LNCaP clone FGC (cell line): ENCODE measurements at regions not wholly inside any gene's neighbourhood (a gene's known extent, or its start where the extent isn't known, plus 50 kb on each side); places are given as distances from the start of the nearest gene placed in this dataset.

ENCODE experiments used
- DNase-seq: peaks from one replicate; pipeline ENCODE4 v3.0.0-alpha.2; 2011; ENCODE audit warnings: low read depth
- H3K4me3 ChIP-seq: 2 replicates; pipeline ENCODE4 v1.5.1; 2011; ENCODE audit warnings: mild to moderate bottlenecking, low read depth, low read length, control low read depth
- CTCF ChIP-seq: IDR thresholded peaks from 2 replicates; pipeline ENCODE4 v1.5.1; 2012; ENCODE audit warnings: mild to moderate bottlenecking; ENCODE audit not compliant: control insufficient read depth, insufficient read depth; ENCODE audit errors: extremely low read depth

DNA sequence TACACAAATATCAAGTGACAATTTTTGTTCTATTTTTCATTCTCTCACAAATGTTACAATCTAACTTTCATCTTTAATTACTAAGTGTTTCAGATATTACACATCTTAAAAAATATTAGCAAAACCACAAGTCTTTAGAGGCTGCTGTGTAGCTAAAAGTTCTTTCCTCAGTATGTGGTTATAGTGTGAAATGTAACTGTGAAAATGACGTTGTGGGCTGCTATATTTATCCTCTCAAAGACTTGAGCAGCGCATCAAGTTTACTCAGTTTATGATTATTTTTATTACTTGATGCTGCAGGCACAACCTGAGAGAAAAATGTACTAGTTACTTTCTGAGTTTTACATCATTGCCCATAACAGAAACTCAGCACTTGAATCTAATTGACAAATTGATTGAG, 2860.6 kb upstream of the PCDH20 start:
- no peak for TF ChIP-seq CTCF
- no peak for DNase-seq
- H3K4me3 ChIP-seq, result no peak overlapping the region

DNA sequence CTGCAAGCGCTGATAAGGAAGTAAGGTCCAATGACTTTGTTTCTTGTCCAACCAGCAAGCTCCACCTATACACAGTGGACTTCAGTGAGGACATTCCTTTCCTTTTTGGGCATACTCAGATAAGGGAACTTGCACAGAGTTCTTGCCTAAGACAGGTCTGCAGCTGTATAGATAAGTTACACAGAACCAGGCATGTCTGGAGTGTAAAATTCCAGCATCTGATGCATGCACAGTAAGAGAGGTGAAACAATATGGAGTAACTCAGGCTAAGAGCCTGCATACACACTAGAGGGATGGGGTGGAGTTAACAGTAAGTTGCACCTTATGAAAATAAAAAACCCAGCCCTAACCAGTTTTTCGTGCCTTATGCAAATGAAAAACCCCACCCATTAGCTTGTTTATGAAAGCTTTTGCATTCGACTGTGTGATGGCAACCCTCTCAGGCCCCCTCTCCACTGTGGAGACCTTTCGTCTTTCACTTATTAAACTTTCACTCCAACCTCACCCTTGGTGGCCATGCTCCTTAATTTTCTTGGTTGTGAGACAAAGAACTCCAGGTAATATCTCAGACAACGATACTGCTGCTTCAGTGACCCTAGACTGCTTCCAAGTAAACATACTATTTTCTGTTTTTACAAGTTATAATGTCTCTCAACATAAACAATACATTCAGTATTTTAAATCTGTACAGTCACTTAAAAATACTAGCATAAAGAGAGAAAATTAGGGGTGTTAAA, 2859.0 kb upstream of the PCDH20 start:
- no peak for TF ChIP-seq CTCF
- DNase-seq, result no peak
- no peak overlapping the region for H3K4me3 ChIP-seq

DNA sequence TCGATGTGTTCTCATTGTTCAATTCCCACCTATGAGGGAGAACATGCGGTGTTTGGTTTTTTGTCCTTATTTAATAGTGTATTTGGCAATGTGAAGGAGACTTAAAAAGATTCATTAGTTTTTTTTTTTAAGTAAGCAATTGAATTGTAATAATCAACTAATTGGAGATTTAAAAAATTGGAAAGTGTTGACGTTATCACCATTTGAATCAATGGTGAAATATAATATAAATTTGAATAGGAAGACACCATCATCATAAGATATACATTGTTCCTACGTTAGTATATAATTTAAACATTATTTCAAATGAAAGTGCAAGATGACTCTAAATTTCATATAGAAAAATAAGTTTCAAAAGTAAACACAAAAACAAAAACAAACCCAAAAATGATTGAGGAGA, 2858.1 kb upstream of the PCDH20 start:
- no peak for TF ChIP-seq CTCF
- no peak for DNase-seq
- no peak overlapping the region for H3K4me3 ChIP-seq

DNA sequence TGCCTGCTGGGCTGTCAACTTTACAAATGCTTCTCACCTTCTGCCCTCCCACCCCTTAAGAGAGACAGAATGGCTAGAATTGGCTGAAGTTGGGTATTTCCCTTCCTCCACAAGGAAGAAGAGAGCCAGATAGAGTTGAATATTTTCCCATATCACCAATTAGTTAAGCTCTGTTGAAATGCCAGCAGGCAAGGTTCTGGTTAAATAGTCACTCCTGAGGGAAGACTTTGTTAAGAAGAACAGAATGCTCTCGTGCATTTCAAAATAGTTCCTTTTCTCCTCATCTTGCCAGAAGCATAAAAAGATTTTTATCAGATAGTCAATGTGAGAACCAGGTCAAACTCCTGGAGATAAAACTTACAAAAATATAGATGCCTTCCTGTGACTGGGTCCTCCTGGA, 2857.0 kb upstream of the PCDH20 start:
- no peak overlapping the region for H3K4me3 ChIP-seq
- no peak for TF ChIP-seq CTCF
- DNase-seq, result no peak

GRCh38 chr13:64266024-64266423, 2850.4 kb upstream of the PCDH20 start:
- no peak overlapping the region for H3K4me3 ChIP-seq
- DNase-seq, result no peak
- no peak for TF ChIP-seq CTCF

DNA sequence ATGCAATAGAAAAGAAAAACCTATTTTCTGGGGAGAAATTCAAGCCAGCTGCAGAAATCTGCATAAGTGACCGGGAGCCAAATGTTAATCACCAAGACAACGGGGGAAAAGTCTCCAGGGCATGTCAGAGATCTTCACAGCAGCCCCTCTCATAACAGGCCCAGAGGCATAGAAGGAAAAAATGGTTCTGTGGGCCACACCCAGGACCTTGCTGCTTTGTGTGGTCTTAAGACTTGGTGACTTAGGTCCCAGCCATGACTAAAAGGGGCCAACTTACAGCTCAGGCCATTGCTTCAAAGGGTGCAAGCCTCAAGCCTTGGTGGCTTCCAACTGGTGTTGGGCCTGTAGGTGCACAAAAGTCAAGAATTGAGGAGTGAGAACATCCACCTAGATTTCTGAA, 2847.6 kb upstream of the PCDH20 start:
- TF ChIP-seq CTCF, result no peak
- no peak overlapping the region for H3K4me3 ChIP-seq
- no peak for DNase-seq

- DNase-seq, result peak; percentile 87
- H3K4me3 ChIP-seq, result no peak overlapping the region
- no peak for TF ChIP-seq CTCF
Observed at GRCh38 chr13:64256751-64257150, 2841.1 kb upstream of the PCDH20 start.
